ENCODE measurements at regions not wholly inside any gene's neighbourhood (a gene's known extent, or its start where the extent isn't known, plus 50 kb on each side); places are given as distances from the start of the nearest gene placed in this dataset.

DNA sequence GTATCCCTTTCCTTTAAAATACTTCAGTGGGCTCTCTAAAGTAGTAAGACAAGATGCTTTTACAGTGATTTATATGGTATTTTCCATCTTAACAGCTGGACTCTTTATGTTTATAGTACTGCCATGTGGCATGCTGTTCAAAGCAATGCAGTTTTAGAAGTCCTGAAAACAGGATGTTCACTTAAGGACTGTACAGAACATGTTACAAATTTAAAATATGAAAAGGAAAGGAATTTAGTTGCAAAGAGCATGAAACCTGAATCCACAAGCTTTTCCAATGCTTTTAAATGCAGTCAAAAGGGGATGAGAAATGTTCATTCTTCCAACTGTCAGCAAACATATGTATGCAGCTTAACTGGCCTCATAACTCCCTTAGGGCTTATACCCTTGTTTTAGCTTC lies 580.2 kb downstream of the EFNA5 start:
- Histone ChIP-seq H2AFZ (ENCODE audit: low read depth, low read length, poor library complexity, severe bottlenecking) (no peak overlapping the region), H3K79me2 (ENCODE audit: insufficient read depth, low read length) (no peaks in the 10 kb centered on the region), H3K9me3 (ENCODE audit: control insufficient read depth in 1 of 2, insufficient read depth in 1 of 2, low read depth in 1 of 2, low read length in 2 of 2) (no peaks in the 10 kb centered on the region), H3K27me3 (ENCODE audit: insufficient read depth, low read length) (no peaks in the 10 kb centered on the region), H3K9me2 (ENCODE audit: insufficient read depth) (no peaks in the 10 kb centered on the region), H3K9ac (ENCODE audit: low read length) (no peak overlapping the region), H4K20me1 (ENCODE audit: insufficient read depth) (no peaks in the 10 kb centered on the region), H3K4me1 (ENCODE audit: control insufficient read depth in 1 of 2, insufficient read depth in 2 of 2, low read length in 2 of 2) (no peaks in the 10 kb centered on the region), H3K27ac (ENCODE audit: low read depth, low read length) (no peak overlapping the region), H3K36me3 (ENCODE audit: control insufficient read depth in 1 of 2, insufficient read depth in 2 of 2, low read length in 2 of 2) (no peaks in the 10 kb centered on the region), H3K4me2 (ENCODE audit: low read length) (no peak overlapping the region), H3K4me3 (replicated peaks in 1 of 2; ENCODE audit: low read depth in 1 of 2, low read length in 2 of 2) (no peak overlapping the region)
- RAD21 ChIA-PET (ENCODE audit: low non-redundant PET in 1 of 2, low total read pairs in 2 of 2, uncharacterized antibody in 2 of 2, unreplicated experiment in 2 of 2): no interaction called here
- POLR2A ChIA-PET: no interaction called here
- intact Hi-C loops (cut with micrococcal nuclease): no loop called here
- ATAC-seq (no peak), DNase-seq (ENCODE audit: low read depth, low spot score) (no peak)
- CTCF ChIA-PET: no interaction called here
- BruUV-seq (replicated peaks): no TSS peak
- TF ChIP-seq FOSL1 (IDR thresholded peaks at IDR 0.05; ENCODE audit: low read depth) (no peak), ZNF274 (IDR thresholded peaks at IDR 0.05; ENCODE audit: low read depth, low read length) (no peak), ELF1 (IDR thresholded peaks at IDR 0.05; ENCODE audit: borderline replicate concordance, low read depth) (no peak), EGR1 (IDR thresholded peaks at IDR 0.05; ENCODE audit: low read depth) (no peak), SIN3A (IDR thresholded peaks at IDR 0.05; ENCODE audit: low read depth) (no peak), JUND (IDR thresholded peaks at IDR 0.05) (no peak), YY1 (IDR thresholded peaks at IDR 0.05; ENCODE audit: extremely low read depth, insufficient replicate concordance, low read depth, low read length) (no peak), CEBPB (IDR thresholded peaks at IDR 0.05; ENCODE audit: low read depth) (no peak), CBX3 (IDR thresholded peaks at IDR 0.05; ENCODE audit: low read depth) (no peak), EZH2 (IDR thresholded peaks at IDR 0.05) (no peak), SRF (IDR thresholded peaks at IDR 0.05; ENCODE audit: low read depth) (no peak), SP1 (IDR thresholded peaks at IDR 0.05; ENCODE audit: low read depth) (no peak), EZH2phosphoT487 (IDR thresholded peaks at IDR 0.05; ENCODE audit: borderline replicate concordance) (no peak), POLR2A (IDR thresholded peaks at IDR 0.05; ENCODE audit: borderline replicate concordance, extremely low read depth, insufficient read depth, insufficient read length) (no peak)
- TF ChIP-seq, protein P1, sequence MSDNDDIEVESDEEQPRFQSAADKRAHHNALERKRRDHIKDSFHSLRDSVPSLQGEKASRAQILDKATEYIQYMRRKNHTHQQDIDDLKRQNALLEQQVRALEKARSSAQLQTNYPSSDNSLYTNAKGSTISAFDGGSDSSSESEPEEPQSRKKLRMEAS (IDR thresholded peaks at IDR 0.05): no peak
- TF ChIP-seq, protein P2, sequence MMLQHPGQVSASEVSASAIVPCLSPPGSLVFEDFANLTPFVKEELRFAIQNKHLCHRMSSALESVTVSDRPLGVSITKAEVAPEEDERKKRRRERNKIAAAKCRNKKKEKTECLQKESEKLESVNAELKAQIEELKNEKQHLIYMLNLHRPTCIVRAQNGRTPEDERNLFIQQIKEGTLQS (IDR thresholded peaks at IDR 0.05): no peak
- TF ChIP-seq, protein P3, sequence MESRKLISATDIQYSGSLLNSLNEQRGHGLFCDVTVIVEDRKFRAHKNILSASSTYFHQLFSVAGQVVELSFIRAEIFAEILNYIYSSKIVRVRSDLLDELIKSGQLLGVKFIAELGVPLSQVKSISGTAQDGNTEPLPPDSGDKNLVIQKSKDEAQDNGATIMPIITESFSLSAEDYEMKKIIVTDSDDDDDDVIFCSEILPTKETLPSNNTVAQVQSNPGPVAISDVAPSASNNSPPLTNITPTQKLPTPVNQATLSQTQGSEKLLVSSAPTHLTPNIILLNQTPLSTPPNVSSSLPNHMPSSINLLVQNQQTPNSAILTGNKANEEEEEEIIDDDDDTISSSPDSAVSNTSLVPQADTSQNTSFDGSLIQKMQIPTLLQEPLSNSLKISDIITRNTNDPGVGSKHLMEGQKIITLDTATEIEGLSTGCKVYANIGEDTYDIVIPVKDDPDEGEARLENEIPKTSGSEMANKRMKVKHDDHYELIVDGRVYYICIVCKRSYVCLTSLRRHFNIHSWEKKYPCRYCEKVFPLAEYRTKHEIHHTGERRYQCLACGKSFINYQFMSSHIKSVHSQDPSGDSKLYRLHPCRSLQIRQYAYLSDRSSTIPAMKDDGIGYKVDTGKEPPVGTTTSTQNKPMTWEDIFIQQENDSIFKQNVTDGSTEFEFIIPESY (IDR thresholded peaks at IDR 0.05; ENCODE audit: extremely low read depth, insufficient replicate concordance, low read length): no peak

All from HCT116 (cell line).